Vagina (tissue), 2 donors: ENCODE measurements at regions not wholly inside any gene's neighbourhood (a gene's known extent, or its start where the extent isn't known, plus 50 kb on each side); places are given as distances from the start of the nearest gene placed in this dataset.

Experiments used
- POLR2AphosphoS5 ChIP-seq, 2 donors: sonication (generic); formaldehyde crosslinking; IDR thresholded peaks; one replicate each; pipeline ENCODE4 v1.9.0; 2017; ENCODE audit warnings: antibody characterized with exemption in 2 of 2, mild to moderate bottlenecking in 2 of 2, low read depth in 1 of 2; ENCODE audit not compliant: insufficient read depth in 1 of 2
- TF ChIP-seq, protein P1 (sequence below), 3 experiments: fragments of 450-650 bp in 2 of 3; fragments of 200-600 bp in 1 of 3; sonication (generic) in 1 of 3; IDR thresholded peaks; one replicate each; pipeline ENCODE4 v1.5.1; 2017 to 2019; ENCODE audit warnings: antibody characterized with exemption in 3 of 3, mild to moderate bottlenecking in 2 of 3, moderate library complexity in 2 of 3

DNA sequence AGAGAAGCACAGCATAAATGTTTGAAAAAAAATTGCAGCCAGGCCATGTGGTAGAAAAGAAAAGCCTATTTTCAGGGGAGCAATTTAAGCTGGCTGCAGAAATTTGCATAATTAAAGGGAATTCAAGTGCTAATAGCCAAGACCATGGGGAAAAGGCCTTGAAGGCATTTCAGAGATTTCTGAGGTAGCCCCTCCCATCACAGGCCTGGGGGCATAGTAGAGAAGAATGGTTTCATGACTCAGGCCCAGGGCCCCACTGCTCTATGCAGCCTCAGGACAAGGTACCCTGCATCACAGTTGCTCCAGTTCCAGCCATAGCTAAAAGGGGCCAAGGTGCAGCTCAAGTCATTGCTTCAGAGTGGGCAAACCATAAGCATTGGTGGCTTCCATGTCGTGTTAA, 1416.0 kb downstream of the EFNA5 start:
- TF ChIP-seq, protein P1, sequence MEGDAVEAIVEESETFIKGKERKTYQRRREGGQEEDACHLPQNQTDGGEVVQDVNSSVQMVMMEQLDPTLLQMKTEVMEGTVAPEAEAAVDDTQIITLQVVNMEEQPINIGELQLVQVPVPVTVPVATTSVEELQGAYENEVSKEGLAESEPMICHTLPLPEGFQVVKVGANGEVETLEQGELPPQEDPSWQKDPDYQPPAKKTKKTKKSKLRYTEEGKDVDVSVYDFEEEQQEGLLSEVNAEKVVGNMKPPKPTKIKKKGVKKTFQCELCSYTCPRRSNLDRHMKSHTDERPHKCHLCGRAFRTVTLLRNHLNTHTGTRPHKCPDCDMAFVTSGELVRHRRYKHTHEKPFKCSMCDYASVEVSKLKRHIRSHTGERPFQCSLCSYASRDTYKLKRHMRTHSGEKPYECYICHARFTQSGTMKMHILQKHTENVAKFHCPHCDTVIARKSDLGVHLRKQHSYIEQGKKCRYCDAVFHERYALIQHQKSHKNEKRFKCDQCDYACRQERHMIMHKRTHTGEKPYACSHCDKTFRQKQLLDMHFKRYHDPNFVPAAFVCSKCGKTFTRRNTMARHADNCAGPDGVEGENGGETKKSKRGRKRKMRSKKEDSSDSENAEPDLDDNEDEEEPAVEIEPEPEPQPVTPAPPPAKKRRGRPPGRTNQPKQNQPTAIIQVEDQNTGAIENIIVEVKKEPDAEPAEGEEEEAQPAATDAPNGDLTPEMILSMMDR (IDR thresholded peaks at IDR 0.05): no peak
- TF ChIP-seq POLR2AphosphoS5 (IDR thresholded peaks at IDR 0.05; ENCODE audit: insufficient read depth in 1 of 2, low read depth in 1 of 2): no peak
